GM21447 (cell line): ENCODE measurements at regions not wholly inside any gene's neighbourhood (a gene's known extent, or its start where the extent isn't known, plus 50 kb on each side); places are given as distances from the start of the nearest gene placed in this dataset.

Experiments used
- ATAC-seq: cut with Tn5 transposase; IDR thresholded peaks from one replicate; pipeline ENCODE4 v1.9.1; 2021; ENCODE audit not compliant: unreplicated experiment

DNA sequence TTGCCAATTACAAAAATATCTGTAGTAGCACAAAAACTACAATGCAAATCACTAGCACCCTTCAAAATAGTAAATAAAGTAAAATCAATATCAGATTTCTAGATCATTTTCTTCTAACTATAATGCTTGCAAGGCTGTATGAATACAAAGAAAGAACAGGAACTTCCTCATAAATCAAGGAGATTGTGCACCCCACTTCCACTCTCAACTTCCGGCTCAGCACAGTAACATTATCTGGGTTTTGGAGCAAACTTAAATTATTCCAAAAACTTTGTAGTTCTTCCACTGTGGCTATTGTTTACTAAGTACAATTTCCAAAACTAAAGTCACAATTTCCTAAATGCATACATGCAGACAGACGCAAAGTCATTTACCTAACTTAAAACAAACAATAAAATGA is 778.3 kb upstream of the SLC10A2 start:
- ATAC-seq, result no peak

DNA sequence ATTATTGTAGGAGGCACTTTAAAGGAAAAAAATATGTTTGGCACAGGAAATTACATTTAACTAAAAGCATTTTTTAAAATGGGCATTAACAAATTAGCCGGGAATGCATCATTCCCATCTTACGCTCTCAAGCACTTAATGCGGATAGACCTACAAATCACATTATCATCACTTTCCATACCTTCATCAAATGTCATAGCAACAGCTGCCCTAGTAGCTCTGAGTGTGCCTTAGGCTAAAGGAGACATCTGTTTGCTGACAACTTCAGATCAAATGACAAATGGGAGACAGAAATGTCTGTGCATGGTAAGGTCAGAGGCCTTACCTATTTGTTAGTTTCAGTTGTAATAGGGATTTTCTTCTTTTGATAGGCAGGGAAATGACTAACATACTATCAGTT is 773.2 kb upstream of the SLC10A2 start:
- ATAC-seq, result no peak

DNA sequence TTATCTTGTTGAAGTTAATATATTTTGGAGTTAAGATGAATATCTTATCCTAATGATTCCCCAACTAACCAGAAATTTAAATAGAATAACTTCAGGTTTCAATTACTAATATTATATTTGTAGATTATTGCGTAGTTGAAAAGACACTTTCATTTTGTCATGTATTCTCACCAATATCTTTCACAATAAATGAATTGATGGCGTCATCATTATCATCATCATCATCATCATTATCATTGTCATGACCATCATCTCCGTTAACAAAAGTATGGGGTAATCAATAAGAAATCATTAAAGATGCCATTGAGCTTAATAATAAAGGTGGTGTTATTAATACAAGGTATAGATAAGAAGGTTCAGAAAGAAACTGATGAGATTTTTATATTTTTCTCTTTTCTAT is 768.8 kb upstream of the SLC10A2 start:
- ATAC-seq, result no peak

DNA sequence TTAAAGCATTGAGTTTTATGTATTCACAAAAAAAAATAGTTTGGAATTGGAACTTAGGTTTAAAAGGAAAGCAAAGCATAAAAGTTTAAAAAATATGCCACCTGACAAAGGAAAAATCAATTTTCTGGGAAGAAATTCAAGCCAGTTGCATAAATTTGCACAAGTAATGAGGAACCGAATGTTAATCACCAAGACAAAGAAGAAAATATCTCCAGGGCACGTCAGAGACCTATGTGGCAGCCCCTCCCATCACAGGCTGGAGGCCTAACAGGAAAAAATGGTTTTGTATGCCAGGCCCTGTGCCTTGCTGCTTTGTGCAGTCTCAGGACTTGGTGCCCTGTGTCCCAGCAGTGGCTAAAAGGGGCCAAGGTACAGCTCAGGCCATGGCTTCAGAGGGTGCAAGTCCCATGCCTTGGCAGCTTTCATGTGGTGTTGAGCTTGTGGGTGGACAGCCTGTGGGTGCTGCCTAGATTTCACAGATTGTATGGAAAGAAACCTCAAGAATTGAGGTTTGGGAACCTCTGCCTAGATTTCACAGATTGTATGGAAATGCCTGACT is 767.2 kb upstream of the SLC10A2 start:
- no peak for ATAC-seq

DNA sequence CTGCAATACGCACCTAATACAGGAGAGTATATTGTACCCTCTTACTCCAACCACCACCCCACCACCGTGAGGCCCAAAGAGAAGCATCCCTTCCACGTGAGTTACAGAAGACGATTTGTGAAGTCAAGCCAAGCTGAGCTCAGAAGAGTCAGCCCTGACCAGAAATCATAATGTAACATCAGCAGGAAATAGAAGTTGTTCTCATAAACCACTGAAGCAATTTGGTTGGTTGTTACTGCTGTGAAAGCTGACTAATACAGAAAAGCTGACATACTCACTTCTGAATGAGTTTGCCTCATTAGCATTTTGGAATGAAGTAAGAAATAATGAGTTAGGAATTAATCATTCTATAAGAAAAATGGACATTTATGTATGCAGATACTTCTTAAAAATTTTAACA is 749.4 kb upstream of the SLC10A2 start:
- no peak for ATAC-seq

DNA sequence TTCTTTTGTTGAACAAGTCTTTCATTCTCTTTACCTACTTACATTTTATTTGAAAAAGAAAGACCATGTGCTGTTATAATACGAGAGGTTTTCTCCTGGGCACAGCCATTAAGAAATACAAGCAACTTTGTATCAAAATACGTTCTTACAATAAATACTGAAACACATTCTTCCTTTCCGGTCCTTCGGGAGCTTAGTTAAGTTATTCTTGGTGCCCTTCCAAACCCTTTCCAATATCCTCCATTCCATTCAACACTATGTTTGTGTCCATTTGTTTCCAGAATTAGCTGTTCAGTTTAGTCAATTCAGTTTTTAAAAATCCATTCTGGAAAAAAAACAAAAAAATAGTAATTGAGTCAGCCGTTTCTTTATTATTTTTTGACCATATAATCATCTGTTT is 746.8 kb upstream of the SLC10A2 start:
- no peak for ATAC-seq

DNA sequence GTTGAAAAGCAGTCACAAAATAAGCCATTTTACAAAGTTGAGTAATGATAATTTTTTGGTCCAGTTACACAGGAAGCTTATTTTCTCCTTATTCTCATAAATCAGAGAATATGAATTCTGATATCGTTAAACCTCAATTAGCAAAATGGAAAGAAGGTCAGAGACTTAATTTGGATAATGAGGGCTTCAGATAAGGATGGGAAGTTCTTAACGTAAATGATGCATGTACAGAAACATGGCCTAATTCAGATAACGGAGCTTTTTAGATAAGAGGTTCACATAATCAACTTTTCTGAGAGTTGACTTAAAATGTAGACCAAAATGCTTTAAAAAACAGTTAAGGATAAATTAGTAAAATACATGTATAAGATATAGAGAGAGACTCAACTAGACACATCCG is 746.3 kb upstream of the SLC10A2 start:
- no peak for ATAC-seq

DNA sequence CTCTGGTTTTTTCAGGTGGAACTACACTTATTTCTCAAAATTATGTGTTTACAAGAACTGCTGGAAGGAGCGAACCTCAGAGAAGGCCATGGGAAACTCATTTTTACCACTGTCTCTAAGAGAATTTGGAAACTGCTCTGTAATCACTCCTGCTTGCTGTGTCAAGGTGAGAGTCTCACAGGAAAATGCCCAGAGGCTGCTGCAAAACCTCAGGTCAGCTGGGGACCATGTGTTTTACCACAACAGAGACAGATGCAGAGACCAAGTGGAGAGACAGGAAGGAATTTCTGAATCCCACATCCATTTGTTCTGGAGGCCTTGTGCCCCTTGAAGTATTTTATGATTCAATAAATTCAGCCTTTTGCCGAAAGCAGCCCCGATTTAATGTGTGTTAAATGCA is 743.8 kb upstream of the SLC10A2 start:
- ATAC-seq, result no peak

DNA sequence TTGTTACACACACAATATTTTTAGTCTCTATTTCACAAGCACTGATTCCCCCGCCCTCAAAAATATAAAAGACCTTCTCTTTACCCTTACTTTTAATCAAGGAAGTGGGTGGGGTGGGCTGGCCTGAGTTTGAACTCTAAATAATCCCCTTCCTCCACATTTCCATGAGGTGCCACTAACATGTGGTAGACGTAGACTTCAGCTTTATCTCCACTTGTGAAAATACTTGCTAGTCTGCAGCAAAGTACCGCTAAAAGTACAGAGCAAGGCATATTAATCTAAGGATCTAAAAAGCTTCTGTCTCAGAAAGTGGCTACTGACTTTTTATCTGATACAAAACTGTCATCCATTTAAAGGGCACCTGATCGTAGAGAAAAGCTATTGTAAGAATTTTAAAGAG is 739.6 kb upstream of the SLC10A2 start:
- no peak for ATAC-seq

DNA sequence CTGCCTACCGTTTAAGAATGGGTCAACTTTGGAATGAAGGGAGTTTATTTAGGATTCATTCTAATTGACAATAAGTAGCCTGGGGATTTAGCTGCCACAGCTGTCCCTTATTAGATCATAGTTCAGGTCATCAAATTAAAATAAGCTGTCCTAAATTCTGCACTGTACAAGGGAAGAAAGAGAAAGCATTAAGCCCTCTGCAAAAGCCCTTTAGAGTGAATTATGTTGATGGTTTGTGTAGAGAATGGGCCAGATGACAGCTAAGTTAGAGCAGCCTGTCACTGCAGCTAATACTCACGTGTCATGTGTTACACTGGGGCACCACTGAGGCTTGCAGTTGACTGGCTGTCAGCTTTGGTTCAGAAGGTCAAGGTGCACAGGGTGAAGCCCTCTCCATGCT is 737.1 kb upstream of the SLC10A2 start:
- no peak for ATAC-seq

DNA sequence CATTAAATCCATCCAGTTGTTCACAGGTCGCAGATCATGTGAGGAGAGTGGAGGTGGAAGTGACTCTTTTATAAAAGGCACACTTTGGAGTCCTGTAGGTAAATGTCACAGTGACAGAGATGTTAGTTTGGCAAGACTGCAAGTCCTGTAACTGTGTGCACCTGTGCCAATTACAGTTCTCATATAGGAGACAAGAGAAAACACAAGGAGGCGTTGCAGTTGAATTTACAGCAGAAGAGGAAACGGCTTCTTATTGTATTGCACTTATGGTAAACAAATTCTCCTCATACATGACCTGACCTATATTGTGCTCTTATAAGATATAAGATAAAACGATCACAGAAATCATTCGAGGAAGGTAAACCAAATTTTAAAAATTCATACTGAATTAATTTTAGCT is 732.8 kb upstream of the SLC10A2 start:
- ATAC-seq, result no peak

DNA sequence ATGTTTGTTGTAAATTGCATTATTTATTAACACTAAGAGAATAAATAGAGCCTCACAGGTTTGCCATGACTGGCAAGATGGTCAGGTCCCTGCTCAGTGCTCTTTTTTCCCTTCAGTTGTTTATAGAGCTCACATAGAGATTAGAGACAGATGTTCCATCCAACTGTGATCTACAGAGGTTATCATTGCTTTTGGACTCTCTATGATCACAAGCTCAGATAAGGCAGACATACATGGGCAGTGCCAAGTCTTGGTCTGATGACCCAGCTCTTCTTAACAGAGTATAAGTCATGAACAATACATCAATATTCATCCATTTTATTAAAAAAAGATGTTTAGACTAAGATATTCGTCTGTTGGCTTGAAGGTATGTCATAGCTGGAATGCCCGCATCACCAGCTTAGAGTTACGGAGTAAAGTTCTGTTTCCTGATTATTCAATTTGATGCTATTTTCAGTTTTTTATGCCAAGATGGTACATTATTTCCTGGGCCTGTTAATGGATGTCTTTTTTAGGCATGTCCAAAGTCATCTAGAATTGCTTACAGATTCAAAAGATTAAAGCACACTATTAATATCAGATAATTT is 729.8 kb upstream of the SLC10A2 start:
- no peak for ATAC-seq

DNA sequence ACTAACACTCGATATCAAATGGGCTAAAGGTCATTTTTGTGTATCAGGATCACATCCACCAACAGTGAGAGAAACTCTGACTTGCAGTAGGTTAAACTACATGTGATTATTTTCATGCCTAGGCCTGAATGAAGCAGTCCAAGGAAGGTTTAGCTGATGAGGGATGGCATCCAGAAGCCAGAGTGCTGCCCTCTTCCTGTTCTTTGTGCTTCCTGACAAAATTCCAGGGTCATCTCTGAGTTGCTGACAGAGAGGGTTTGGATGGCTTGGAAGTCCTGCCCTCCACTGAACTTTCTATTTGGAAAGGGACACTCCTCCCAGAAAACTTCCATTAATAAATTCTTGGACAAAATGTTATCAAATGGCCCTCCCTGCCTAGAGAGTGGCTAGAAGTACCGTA is 728.3 kb upstream of the SLC10A2 start:
- no peak for ATAC-seq

DNA sequence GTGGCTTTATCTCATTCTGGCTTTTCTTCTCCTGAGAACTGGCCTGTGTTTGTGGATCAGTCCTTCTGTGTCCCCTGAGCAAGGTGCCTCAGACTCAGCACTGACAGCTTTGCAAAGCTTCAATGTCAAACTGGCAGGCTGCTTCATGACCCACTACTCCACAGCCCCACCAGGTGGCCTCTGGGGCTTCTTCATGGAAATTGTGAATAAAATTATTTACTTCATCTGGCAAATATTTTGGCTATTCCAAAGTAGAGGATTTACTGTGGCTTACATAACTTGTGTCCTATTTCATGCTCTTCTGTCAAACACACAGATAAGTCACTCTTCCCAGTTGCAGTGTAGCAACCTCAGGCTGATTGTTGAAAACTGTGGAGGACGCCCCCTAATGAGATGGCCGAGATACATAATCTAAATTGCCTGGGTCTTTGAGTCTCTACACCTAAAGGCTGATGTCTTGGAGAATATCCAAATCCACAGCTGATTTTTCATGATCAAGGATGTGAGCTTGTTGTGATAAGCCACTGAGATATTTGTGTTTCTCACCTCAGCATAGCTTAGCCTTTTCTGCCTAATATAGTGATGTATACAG is 721.9 kb upstream of the SLC10A2 start:
- no peak for ATAC-seq

DNA sequence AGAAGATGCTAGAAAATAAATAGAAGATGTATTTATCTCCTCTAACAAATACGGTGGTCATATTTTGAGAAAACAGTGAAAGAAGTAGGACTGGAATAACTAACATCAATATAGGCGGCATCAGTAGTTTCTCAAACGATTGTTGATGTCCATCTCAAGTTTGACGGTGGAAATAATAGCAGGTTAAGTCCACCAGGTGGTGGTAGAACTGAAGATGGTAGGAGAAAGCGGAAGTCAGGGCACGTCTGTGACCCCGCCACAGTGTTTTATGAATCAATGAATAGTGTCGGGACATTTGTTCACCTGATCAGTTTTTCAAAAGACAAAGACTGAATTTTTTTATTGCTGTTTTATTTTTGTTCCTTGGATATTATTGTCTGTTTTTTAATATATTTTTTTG is 706.4 kb upstream of the SLC10A2 start:
- ATAC-seq, result no peak

DNA sequence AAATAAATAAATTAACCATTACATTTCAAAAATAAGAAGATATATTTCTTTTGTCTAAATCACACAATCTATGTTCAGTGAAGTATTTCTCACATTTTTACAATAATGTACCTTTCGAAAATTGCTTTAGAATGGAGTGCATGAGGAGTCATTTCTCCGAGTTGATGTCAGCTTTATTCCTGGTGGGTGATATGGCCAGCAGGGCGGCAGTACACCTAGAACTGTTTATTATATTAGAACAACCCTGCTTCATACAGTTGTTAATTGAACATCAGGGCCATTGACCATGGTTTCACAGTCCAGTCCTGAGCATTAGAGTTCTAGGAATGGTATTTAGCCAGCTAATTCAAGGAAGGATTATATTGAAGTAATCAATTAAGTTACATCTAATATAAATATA is 696.3 kb upstream of the SLC10A2 start:
- ATAC-seq, result no peak

DNA sequence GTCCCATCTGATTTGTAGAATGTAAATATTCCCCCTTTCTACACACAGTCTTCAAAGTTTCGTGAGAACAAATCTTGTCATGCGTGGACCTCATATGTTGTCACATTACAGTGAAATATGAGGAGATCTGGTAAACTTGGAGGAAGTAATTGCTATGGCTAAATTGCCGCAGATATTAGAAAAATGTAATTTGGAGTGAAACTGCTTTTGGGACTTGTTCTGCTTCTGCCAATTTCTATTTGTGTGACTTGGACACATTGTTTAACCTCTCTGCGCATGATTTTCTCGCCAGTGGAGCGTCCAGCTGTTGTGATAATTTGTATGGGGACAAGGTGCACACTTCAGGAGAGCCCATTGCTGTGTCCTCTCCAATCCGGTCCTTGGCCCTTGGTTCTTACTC is 693.1 kb upstream of the SLC10A2 start:
- no peak for ATAC-seq

DNA sequence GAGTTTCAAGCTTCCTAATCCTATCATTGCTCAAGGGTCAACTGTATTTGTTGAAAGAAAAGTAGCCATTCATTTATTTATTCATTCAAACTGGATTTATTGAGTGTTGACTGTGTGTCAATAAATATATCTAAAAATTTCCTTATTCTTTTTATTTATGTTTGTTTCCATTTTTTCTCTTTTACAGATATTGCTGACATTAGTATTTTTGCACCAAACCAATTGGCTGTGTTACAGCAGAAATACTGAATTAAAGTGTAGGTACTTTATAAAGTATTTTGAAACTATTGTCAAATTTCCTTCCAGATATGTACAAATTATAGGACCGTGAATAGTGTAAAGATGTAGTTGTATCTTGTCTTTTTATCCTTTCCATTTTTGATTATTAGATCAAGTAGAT is 692.0 kb upstream of the SLC10A2 start:
- ATAC-seq, result no peak

DNA sequence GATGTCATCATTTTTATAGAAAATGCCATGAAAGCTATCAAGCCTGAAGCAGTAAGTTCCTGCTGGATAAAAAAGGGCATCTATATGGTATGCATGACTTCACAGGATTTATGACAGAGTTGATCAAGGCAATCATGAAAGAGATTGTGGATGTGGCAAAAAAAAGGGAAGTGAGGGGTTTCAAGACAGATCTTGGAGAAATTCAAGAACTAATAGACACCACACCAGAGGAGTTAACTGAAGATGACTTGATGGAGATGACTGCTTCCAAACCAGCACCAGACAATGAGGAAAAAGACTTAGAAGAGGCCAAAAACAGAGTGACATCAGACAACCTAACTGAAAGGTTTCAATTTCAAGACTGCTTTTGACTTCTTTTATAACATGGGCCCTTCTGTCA is 691.1 kb upstream of the SLC10A2 start:
- ATAC-seq, result no peak

DNA sequence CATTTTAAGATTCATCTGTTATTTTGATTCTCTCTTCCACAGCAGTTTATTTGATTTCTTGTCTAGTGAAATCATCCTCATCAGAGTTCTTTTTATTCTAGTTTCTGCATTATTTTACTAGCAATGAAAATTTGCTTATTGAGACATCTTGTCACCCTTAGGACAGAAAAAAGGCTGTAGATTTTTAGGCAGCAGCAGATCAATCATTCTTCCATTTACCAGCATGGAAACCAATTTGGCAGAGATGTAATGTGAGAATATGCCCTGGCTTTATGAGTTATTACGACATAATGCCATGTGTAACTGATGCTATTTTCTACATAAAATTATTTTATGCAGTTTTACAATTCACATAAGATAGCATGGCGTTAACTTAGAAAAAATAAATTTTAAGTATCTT is 688.6 kb upstream of the SLC10A2 start:
- ATAC-seq, result no peak

DNA sequence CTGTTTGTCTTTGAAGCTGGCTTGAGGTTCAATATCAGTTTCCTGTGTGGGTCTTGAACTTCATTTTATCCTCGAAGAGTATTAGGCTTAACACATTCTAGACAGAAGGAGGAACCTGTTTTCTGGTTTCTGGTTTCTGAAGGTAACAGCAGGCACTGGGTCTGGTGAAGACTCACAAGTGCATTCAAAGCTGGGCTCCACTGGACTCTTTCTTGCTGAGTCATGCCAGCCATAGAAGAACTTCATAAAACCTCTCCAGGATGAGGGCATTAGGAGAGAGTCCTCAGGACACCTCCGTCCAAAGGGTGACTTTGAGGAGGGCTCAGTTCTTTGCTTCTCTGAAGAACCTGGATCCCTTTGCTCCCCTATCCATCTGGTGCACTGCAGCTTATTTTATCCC is 668.6 kb upstream of the SLC10A2 start:
- ATAC-seq, result no peak

DNA sequence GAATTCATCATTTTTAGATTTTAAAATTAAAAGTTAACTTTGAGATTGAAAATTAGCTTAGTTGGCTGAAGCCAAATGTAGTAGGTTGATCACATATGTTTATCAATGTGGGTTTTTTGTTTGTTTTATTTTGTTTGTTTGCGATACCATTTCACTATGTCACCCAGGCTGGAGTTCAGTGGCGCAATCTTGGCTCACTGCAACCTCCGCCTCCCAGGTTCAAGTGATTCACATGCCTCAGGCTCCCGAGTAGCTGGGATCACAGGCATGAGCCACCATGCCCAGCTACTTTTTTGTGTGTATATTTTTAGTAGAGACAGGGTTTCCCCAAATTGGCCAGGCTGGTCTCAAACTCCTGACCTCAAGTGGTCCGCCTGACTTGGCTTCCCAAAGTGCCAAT is 665.7 kb upstream of the SLC10A2 start:
- ATAC-seq, result no peak

DNA sequence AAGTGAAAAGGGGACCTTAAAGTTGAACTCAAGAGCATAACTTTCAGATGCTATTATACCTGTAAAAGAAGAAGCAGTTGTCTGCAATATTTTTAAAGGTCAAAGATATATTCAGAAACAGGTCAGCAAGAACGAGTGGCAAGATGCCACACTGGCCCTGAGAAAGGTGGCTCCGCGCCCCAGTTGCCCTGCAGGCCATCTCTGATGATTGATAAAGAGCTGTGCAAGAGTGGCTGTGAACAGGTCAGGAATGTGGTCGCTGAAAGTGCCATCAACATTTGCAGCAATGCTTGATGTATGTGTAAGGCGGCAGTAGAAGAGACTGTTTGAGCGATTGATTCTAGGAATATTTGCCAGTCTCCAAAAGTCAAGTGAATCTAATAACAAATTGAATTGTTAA is 664.2 kb upstream of the SLC10A2 start:
- no peak for ATAC-seq
